ENCODE measurements at regions not wholly inside any gene's neighbourhood (a gene's known extent, or its start where the extent isn't known, plus 50 kb on each side); places are given as distances from the start of the nearest gene placed in this dataset.

DNA sequence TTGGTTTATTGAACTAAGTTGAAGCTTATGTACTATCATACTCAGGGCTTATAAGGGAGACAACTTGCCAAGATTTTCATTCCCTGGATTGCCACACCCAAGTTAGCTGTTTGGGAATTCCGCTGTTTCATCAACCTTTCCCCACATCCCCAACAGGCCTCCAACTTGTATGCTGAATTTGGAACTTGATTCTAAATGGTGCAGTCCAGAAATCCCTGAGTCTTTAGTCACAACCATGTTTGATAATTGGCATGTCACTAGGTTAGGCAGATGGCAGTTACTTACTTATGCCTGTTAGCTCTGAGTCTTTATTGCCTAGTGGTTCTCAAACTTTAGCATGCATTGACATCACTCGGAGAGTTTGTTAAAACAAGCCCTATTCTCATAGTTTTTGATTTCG is 135.4 kb upstream of the PRPS1L1 start (continued):
- no peak for TF ChIP-seq ZNF331 (CRISPR knock-in tag; IDR thresholded peaks at IDR 0.05; ENCODE audit: low read depth)
- TF ChIP-seq, protein P1, sequence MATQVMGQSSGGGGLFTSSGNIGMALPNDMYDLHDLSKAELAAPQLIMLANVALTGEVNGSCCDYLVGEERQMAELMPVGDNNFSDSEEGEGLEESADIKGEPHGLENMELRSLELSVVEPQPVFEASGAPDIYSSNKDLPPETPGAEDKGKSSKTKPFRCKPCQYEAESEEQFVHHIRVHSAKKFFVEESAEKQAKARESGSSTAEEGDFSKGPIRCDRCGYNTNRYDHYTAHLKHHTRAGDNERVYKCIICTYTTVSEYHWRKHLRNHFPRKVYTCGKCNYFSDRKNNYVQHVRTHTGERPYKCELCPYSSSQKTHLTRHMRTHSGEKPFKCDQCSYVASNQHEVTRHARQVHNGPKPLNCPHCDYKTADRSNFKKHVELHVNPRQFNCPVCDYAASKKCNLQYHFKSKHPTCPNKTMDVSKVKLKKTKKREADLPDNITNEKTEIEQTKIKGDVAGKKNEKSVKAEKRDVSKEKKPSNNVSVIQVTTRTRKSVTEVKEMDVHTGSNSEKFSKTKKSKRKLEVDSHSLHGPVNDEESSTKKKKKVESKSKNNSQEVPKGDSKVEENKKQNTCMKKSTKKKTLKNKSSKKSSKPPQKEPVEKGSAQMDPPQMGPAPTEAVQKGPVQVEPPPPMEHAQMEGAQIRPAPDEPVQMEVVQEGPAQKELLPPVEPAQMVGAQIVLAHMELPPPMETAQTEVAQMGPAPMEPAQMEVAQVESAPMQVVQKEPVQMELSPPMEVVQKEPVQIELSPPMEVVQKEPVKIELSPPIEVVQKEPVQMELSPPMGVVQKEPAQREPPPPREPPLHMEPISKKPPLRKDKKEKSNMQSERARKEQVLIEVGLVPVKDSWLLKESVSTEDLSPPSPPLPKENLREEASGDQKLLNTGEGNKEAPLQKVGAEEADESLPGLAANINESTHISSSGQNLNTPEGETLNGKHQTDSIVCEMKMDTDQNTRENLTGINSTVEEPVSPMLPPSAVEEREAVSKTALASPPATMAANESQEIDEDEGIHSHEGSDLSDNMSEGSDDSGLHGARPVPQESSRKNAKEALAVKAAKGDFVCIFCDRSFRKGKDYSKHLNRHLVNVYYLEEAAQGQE (IDR thresholded peaks at IDR 0.05; ENCODE audit: unreplicated experiment), result no peak
- TF ChIP-seq EZH2phosphoT487 (IDR thresholded peaks at IDR 0.05; ENCODE audit: unreplicated experiment), result no peak
- no peak for TF ChIP-seq CREB1 (CRISPR knock-in tag; IDR thresholded peaks at IDR 0.05; ENCODE audit: low read depth)
- no peak for TF ChIP-seq CTCF (conservative IDR thresholded peaks at IDR 0.05; ENCODE audit: low read depth in 2 of 2)

- no peaks in the 10 kb centered on the region for H3K4me1 Mint-ChIP-seq
- no peak for DNase-seq (ENCODE audit: low spot score)
- no peak for ATAC-seq
- Histone ChIP-seq H3F3A (replicated peaks; ENCODE audit: low read depth) (no peaks in the 10 kb centered on the region), H3K9me2 (ENCODE audit: insufficient read depth) (no peaks in the 10 kb centered on the region), H4K20me1 (replicated peaks; ENCODE audit: insufficient read depth) (no peaks in the 10 kb centered on the region), H3K36me3 (ENCODE audit: insufficient read depth) (no peaks in the 10 kb centered on the region), H3K27ac (ENCODE audit: low read depth) (no peak overlapping the region), H2AFZ (no peak overlapping the region), H3K4me2 (no peak overlapping the region), H3K4me1 (ENCODE audit: insufficient read depth) (no peaks in the 10 kb centered on the region; the same call in 1 of the 2 replicates), H3K27me3 (ENCODE audit: insufficient read depth) (no peaks in the 10 kb centered on the region), H3K4me3 (no peak overlapping the region), H3K79me2 (replicated peaks; ENCODE audit: insufficient read depth) (no peaks in the 10 kb centered on the region)
- H3K9me3 Mint-ChIP-seq, result no peaks in the 10 kb centered on the region
- H3K27me3 Mint-ChIP-seq (ENCODE audit: insufficient read depth, low read depth, poor library complexity), result no peaks in the 10 kb centered on the region
- H3K27ac Mint-ChIP-seq, result no peak overlapping the region
- TF ChIP-seq CTCF (conservative IDR thresholded peaks at IDR 0.05; ENCODE audit: low read depth in 2 of 2) (no peak), JUNB (IDR thresholded peaks at IDR 0.05; ENCODE audit: unreplicated experiment) (no peak)
- no peaks in the 10 kb centered on the region for H3K36me3 Mint-ChIP-seq (ENCODE audit: low read depth)
- H3K4me3 Mint-ChIP-seq, result no peak overlapping the region
Observed at GRCh38 chr7:18165166-18165565, 137.5 kb upstream of the PRPS1L1 start.

Data from GM23338 (cell line).